OCI-LY3 (cell line): ENCODE measurements at regions not wholly inside any gene's neighbourhood (a gene's known extent, or its start where the extent isn't known, plus 50 kb on each side); places are given as distances from the start of the nearest gene placed in this dataset.

ENCODE experiments used
- H2AFZ ChIP-seq: fragments of 200-600, 300-600 bp; shearing (Covaris generic); 2 replicates; pipeline ENCODE4 v1.6.0; 2014; ENCODE audit warnings: antibody characterized with exemption, low read depth, low read length
- H3K27ac ChIP-seq: fragments of 200-600, 300-600 bp; sonication (generic); 2 replicates; pipeline ENCODE4 v1.5.1; 2014; ENCODE audit warnings: mild to moderate bottlenecking, low read length, moderate library complexity, mixed read lengths
- H3K27me3 ChIP-seq: fragments of 200-600, 300-600 bp; sonication (generic); 2 replicates; pipeline ENCODE4 v1.6.1; 2014; ENCODE audit warnings: low read depth, low read length, mixed read lengths
- H3K36me3 ChIP-seq: fragments of 200-600, 300-600 bp; sonication (generic); replicated peaks from 2 replicates; pipeline ENCODE3; 2014; ENCODE audit warnings: low read depth, low read length, mixed read lengths
- H3K4me1 ChIP-seq: fragments of 300-600, 200-600 bp; sonication (generic); 2 replicates; pipeline ENCODE4 v1.6.1; 2014; ENCODE audit warnings: low read length, mixed read lengths
- H3K4me2 ChIP-seq: fragments of 200-600, 300-600 bp; sonication (generic); 2 replicates; pipeline ENCODE4 v1.6.1; 2014; ENCODE audit warnings: low read length, mixed read lengths
- H3K4me3 ChIP-seq: fragments of 300-600, 200-600 bp; sonication (generic); 2 replicates; pipeline ENCODE4 v1.5.1; 2014; ENCODE audit warnings: antibody characterized with exemption, mild to moderate bottlenecking, low read length, moderate library complexity
- H3K79me2 ChIP-seq: fragments of 300-600, 200-600 bp; shearing (Covaris generic); 2 replicates; pipeline ENCODE4 v1.6.1; 2014; ENCODE audit warnings: mild to moderate bottlenecking, low read length, mixed read lengths
- H3K9ac ChIP-seq: fragments of 300-600, 200-600 bp; shearing (Covaris generic); 2 replicates; pipeline ENCODE4 v1.6.0; 2014; ENCODE audit warnings: mild to moderate bottlenecking, low read length, moderate library complexity
- H3K9me3 ChIP-seq: fragments of 200-600, 300-600 bp; shearing (Covaris generic); 2 replicates; pipeline ENCODE4 v1.6.1; 2014; ENCODE audit warnings: low read length, mixed read lengths; ENCODE audit not compliant: insufficient read depth
- H4K20me1 ChIP-seq: fragments of 200-600, 300-600 bp; sonication (generic); 2 replicates; pipeline ENCODE4 v1.6.1; 2016; ENCODE audit warnings: low read length, mixed read lengths; ENCODE audit not compliant: insufficient read depth
- EZH2phosphoT487 ChIP-seq: fragments of 200-600 bp; shearing (Covaris generic); IDR thresholded peaks from 2 replicates; pipeline ENCODE4 v1.6.1; 2018; ENCODE audit warnings: antibody characterized with exemption, mixed run types, low read depth
- TF ChIP-seq, protein P1 (sequence below): fragments of 200-600, 300-600 bp; sonication (generic); IDR thresholded peaks from 2 replicates; pipeline ENCODE4 v1.5.1; 2014; ENCODE audit warnings: antibody characterized with exemption, low read length, low read depth

DNA sequence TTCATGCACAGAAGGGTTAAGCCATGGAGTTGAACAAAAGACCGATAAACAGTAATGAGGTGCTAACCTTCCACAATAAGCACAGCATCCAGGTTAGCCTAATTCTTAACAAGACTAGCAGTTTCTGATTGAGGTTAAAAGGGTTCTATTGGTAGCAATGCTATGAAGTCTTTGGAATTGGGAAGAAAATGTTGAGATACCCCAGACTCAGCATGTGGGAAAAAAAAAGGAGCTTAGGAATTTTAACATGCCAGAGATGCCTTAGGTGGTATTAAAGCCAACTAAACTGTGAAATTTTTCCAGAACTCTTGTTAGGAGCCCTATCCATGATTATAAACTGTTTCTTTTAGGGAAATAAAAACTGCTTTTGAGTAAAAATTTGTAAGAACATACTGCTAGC, 391.7 kb downstream of the GABRG1 start:
- no peaks in the 10 kb centered on the region for H3K36me3 ChIP-seq

DNA sequence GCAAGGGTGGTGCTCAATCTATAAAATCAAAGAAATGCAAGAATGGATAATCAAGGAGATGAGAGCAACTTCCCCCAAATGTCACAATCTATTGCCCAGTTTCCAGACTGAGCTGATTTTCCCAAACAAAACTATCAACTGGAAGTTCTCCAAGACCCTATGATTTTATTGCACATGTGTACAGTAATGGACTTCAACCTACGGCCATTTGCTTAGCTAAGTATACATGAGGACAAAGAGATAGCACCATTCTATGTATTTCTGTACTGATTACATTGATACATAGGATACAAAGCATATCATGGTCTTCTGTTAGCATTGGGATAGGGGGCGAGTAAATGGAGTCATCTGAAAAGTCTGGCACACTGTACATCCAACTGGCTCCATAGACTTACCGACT, 407.8 kb downstream of the GABRG1 start:
- Histone ChIP-seq H3K36me3 (no peaks in the 10 kb centered on the region), H3K4me1 (no peaks in the 10 kb centered on the region), H4K20me1 (no peaks in the 10 kb centered on the region), H3K27me3 (no peaks in the 10 kb centered on the region), H2AFZ (no peak overlapping the region), H3K79me2 (no peaks in the 10 kb centered on the region), H3K27ac (no peak overlapping the region), H3K9ac (no peak overlapping the region), H3K9me3 (no peaks in the 10 kb centered on the region), H3K4me3 (no peak overlapping the region), H3K4me2 (no peak overlapping the region)
- no peak for TF ChIP-seq EZH2phosphoT487

More for the DNA sequence above, 391.7 kb downstream of the GABRG1 start:
- no peak overlapping the region for H3K4me2 ChIP-seq
- H2AFZ ChIP-seq: no peak overlapping the region
- no peak overlapping the region for H3K9ac ChIP-seq
- TF ChIP-seq EZH2phosphoT487: no peak
- TF ChIP-seq, protein P1, sequence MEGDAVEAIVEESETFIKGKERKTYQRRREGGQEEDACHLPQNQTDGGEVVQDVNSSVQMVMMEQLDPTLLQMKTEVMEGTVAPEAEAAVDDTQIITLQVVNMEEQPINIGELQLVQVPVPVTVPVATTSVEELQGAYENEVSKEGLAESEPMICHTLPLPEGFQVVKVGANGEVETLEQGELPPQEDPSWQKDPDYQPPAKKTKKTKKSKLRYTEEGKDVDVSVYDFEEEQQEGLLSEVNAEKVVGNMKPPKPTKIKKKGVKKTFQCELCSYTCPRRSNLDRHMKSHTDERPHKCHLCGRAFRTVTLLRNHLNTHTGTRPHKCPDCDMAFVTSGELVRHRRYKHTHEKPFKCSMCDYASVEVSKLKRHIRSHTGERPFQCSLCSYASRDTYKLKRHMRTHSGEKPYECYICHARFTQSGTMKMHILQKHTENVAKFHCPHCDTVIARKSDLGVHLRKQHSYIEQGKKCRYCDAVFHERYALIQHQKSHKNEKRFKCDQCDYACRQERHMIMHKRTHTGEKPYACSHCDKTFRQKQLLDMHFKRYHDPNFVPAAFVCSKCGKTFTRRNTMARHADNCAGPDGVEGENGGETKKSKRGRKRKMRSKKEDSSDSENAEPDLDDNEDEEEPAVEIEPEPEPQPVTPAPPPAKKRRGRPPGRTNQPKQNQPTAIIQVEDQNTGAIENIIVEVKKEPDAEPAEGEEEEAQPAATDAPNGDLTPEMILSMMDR: no peak
- no peak overlapping the region for H3K4me3 ChIP-seq
- H4K20me1 ChIP-seq: no peaks in the 10 kb centered on the region
- H3K79me2 ChIP-seq: no peaks in the 10 kb centered on the region
- H3K4me1 ChIP-seq: no peaks in the 10 kb centered on the region
- H3K27me3 ChIP-seq: no peaks in the 10 kb centered on the region
- H3K27ac ChIP-seq: no peak overlapping the region
- no peaks in the 10 kb centered on the region for H3K9me3 ChIP-seq

DNA sequence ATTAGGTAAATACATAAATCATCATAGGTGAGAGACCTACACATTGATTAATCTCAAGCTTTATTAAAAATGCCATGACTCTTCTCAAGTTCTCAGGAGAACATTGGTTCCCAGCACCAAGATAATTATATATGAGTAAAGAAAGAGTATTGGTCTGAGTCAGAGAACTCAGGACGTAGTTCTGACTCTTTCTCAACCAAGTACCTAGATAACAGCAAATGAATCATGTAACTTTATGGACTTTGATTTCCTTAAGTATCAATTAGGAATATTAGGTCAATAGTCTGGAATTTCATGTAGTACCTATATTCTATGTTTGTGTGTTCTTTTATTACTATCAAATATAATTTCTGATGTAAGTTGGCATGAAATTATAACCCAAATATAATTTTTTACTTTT, 409.9 kb downstream of the GABRG1 start:
- no peak overlapping the region for H3K4me2 ChIP-seq
- TF ChIP-seq, protein P1: no peak
- no peak for TF ChIP-seq EZH2phosphoT487
- H3K36me3 ChIP-seq: no peaks in the 10 kb centered on the region
- no peaks in the 10 kb centered on the region for H3K4me1 ChIP-seq
- no peaks in the 10 kb centered on the region for H4K20me1 ChIP-seq
- H3K4me3 ChIP-seq: no peak overlapping the region
- no peak overlapping the region for H2AFZ ChIP-seq
- no peak overlapping the region for H3K27ac ChIP-seq
- H3K9ac ChIP-seq: no peak overlapping the region
- no peaks in the 10 kb centered on the region for H3K79me2 ChIP-seq
- no peaks in the 10 kb centered on the region for H3K9me3 ChIP-seq
- no peaks in the 10 kb centered on the region for H3K27me3 ChIP-seq

DNA sequence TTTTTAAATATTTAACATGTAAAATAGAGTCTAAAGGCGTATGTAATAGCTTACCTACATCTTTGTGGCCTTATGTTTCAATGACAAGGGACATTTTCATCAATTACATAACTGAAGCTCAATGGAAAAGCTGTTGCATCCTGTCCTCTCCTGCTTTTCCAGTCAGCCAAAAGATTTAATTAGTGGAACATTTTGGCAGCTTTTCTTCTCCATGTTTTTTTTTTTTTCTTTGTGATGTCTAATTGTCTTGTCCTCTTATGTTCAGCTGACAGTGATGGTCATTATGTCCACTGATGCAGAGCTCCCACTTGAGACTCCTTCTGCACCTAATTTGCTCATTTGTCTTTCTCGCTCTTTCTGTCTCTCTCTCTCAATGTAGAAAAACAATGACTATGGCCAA, 422.2 kb downstream of the GABRG1 start:
- H4K20me1 ChIP-seq: no peaks in the 10 kb centered on the region
- H3K4me1 ChIP-seq: peaks cover 5% of the 10 kb centered on the region; the same call in 1 of the 2 replicates
- no peak overlapping the region for H3K4me3 ChIP-seq
- no peaks in the 10 kb centered on the region for H3K79me2 ChIP-seq
- no peak overlapping the region for H3K4me2 ChIP-seq
- TF ChIP-seq EZH2phosphoT487: no peak
- TF ChIP-seq, protein P1: no peak
- H3K27ac ChIP-seq: no peak overlapping the region
- no peaks in the 10 kb centered on the region for H3K27me3 ChIP-seq
- H3K9me3 ChIP-seq: no peaks in the 10 kb centered on the region
- no peaks in the 10 kb centered on the region for H3K36me3 ChIP-seq
- H3K9ac ChIP-seq: no peak overlapping the region
- no peak overlapping the region for H2AFZ ChIP-seq

DNA sequence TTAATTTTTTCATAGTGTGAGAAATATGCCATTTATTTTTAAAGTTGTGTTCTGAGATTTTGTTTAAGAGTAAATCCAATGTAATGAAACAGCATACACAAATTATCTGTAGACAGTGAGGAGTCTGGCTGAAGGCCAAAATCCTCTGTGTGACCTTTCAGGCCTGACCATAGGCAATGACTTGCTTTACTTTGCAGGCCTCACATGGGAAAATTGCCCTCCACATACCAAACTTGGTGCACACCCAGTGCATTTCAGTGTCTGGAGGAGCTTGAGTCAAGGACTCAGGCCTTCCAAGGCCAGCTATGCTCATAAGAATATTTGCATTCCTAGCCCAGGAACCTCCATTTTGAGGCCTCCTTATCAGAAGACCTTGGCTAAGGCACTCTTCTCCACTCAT, 430.1 kb downstream of the GABRG1 start:
- H2AFZ ChIP-seq: no peak overlapping the region
- no peaks in the 10 kb centered on the region for H3K9me3 ChIP-seq
- no peaks in the 10 kb centered on the region for H3K36me3 ChIP-seq
- no peak overlapping the region for H3K4me3 ChIP-seq
- H3K4me1 ChIP-seq: peaks cover 24% of the 10 kb centered on the region
- no peaks in the 10 kb centered on the region for H3K79me2 ChIP-seq
- no peak overlapping the region for H3K4me2 ChIP-seq
- H3K9ac ChIP-seq: no peak overlapping the region
- H3K27ac ChIP-seq: no peak overlapping the region
- TF ChIP-seq, protein P1: no peak
- TF ChIP-seq EZH2phosphoT487: no peak
- H3K27me3 ChIP-seq: no peaks in the 10 kb centered on the region
- no peaks in the 10 kb centered on the region for H4K20me1 ChIP-seq
